GM21423 (cell line): ENCODE measurements at regions not wholly inside any gene's neighbourhood (a gene's known extent, or its start where the extent isn't known, plus 50 kb on each side); places are given as distances from the start of the nearest gene placed in this dataset.

Source experiments
- ATAC-seq: cut with Tn5 transposase; IDR thresholded peaks from one replicate; pipeline ENCODE4 v1.9.1; 2021; ENCODE audit warnings: mild to moderate bottlenecking, moderate library complexity; ENCODE audit not compliant: unreplicated experiment

DNA sequence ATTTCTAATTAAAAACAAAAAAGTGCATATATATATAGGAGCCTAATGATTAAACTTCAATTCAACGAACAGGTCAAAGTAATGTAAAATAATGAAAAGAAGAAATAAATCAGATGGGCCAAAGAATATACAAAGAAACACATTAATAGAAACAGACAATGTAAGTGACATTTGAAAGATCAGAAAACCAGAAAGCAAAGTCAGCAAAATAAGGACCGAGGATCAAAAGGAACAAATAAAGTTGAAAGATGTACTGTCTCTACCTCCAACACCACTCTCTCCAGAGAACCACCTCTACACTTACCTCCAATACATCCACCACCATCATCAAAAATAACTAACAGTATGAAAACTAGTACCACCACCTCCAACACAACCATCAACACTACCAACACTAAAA is 1226.3 kb upstream of the NCAM2 start:
- ATAC-seq: no peak

DNA sequence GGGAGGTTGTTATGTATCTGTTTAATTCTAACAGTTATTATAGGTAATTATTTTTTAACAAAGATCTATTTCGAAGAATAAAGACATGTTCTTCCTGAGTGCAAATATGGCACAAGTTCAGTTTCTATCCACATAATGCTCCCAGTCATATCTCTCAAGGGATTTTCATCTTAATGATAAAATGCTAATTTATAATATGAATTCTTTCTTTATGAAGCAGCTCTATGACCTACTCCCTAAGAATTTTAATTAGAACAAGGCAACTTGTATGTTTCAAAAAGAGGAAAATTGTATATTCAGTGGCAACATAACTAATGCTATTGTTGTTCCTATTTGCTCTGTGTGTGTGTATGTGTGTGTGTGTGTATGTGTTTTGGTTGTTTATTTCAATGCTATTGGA is 1222.1 kb upstream of the NCAM2 start:
- no peak for ATAC-seq

DNA sequence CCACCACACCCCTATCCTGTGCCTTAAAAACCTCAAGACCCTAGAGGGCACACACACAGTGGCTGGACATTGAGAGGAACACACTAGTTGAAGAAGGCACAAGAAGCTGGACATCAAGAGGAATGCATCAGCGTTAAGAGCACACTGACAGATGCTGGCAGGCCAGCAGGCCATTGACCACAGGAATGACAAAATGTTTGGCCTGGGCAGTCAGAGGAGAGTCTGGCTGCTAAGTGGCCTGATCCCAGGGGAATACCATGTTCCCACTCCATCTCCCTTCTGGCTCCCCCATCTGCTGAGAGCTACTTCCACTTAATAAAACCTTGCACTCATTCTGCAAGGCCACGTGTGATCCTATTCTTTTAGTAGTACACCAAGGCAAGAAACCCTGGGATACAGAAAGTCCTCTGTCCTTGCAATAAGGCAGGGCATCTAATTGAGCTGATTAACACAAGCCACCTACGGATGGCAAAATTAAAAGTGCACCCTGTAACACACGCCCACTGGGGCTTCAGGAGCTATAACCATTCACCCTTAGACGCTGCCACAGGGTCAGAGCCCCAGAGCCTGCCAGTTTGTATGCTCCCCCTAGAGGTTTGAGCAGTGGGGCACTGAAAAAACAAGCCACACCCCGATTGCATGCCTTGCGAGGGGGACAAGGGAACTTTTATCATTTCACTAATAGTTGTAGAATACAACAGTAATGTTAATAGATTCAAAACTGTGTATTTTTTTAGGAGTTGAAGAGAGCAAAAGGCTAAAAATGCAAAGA is 1216.1 kb upstream of the NCAM2 start:
- ATAC-seq: no peak

DNA sequence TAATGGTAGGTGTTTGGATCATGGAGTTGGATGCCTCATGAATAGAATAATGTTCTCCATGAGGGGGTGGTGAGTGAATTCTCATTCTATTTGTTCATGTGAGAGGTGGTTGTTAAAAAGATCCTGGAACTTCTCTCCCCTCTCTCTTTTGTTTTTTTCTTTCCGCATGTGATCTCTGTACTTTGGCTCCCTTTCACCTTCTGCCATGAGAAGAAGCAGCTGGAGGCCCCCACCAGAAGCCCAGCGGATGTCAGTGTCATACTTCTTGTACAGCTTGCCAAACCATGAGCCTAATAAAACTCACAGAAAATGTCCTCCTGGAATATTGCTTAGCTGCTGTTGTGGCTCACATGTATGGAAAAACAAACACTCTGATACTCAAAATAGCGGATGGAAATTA is 1212.3 kb upstream of the NCAM2 start:
- ATAC-seq: no peak

DNA sequence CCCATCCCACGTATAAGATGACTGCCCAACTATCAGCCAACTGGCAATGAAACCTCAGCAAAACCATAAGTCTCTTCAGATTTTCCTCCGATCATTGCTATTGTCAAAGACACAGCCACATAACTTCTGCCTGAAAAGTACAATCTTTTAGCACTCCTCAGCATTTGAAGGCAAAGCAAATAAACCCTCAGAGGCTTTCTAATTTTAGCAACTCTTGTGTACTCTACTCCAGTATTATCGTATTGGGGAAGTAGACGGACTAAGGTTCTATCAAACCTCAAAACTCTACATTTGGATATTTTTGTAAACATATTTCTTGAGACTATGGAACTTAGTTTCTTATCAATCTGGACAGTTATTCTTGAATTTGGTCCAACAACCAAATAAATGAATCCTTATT is 1206.2 kb upstream of the NCAM2 start:
- ATAC-seq: no peak

DNA sequence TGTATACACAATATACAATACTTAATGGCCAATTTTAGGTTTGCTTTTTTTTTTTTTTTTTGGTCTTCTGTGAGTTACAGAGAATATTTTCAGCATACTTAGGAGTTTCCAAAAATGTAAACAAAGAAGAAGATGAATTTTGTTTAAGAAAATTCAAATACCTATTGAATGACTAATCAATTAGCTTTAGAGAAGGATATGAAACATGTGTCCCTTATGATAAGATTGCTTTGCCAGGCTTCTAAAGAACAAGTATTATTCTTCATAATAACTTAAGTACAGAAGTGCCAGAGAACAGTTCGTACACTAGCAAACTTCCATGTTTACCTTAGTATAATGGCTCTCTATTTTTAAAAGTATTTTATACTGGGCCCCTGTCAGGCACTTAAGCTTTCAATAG is 1191.0 kb upstream of the NCAM2 start:
- no peak for ATAC-seq

DNA sequence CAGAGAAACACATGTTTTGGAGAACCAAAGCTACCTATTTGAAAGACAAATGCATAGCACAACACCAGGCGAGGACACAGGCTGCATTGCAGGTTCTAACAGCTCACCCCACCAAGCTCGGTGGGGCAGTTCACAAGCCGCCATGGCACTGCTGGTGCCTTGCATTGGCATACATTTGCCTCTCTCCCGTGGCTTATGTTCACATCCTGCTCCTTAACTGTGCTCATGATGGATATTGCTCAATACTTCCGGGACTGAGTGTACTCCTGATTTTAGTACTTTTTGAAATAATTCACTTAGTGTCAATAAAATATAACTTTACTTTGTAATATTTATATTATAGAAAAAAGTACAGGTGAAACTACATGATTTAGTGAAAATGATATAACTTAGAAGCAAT is 1187.4 kb upstream of the NCAM2 start:
- no peak for ATAC-seq

DNA sequence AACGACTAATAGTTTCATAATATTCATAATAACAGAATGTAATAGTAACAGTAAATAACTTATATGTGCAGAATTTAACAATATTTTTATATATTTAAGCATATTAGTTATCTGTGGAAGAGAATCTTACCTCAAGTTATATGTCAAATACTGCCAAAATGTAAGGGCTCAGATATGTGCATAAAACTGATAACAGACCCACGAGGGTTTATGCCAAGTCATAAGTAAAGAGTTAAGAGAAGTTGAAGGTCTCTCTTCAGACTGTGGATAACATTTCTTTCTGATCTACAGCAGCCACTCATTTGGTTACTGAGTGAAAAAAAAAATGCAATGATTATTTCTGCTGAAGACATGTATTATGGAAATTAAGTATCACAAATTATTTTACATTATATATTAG is 1167.8 kb upstream of the NCAM2 start:
- ATAC-seq: no peak

DNA sequence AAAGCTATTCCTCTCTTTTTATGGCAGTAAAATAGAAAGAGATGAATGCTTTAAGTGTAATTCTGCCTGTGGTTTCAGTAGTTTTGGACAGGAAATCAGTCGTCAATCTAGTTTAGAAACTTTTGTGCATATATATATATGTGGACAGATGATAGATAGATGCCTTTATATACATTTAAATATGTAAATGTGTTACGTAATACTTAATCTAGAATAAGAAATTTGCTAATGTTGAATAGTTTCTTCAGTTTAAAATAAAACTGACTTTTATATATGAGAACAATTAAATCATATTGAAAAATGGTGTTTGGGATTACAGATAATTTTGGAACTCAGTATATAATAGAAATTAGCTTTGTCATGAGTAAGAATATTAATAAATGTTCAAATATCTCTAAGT is 1165.7 kb upstream of the NCAM2 start:
- ATAC-seq: no peak

DNA sequence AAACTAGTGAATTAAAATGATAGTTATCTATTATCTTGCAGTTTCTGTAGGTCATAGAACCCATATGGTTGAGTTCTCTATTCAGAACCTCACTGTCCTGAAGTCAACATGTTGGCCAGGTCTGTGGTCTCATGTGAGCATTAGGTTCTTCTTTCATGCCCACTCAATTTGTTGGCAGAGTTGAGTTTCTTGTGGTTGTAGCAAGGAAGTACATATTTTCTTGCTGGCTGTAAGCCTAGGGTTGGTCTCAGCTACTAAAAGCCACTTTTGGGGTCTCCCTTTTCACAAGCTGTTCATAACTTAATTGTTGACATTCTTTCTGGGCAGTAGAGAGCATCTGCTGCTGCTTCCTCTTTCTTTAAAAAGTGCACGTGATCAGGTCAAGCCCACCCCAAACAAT is 1165.1 kb upstream of the NCAM2 start:
- ATAC-seq: no peak

DNA sequence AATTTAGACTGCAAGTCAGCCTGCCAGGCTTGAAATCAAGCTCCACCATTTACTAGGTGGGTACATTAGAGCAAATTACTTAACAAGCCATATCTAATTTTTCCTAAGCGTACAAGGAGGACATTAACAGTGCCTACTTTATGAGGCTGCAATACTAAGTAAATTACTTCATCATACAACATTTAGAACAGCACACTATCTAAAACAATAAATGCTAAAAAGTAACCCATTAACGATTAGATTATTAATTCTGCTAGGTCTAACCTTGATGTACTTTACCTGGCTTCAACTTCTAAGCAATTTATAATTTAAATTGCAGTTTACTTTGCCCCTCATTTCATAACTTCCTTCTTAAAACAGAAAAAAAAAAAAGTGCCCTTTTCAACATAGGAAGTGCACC is 1155.6 kb upstream of the NCAM2 start:
- no peak for ATAC-seq

DNA sequence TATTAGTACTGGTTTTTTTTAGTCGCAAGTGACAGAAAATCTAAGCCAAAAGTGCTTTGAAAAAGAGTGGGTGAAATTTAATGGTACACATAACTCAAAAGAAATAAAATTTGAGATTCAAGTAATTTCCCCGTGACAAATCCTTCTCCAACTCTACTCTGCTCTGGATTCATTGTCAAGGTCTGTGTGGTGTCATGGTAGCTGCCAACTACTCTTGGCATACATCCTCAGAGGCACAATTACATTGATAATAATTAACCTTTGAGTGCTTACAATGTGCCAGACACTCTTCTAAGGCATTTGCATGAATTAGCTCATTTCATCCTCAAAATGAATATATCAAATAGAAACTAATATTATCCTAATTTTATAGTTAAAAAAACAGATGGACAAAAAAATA is 1153.9 kb upstream of the NCAM2 start:
- ATAC-seq: no peak

DNA sequence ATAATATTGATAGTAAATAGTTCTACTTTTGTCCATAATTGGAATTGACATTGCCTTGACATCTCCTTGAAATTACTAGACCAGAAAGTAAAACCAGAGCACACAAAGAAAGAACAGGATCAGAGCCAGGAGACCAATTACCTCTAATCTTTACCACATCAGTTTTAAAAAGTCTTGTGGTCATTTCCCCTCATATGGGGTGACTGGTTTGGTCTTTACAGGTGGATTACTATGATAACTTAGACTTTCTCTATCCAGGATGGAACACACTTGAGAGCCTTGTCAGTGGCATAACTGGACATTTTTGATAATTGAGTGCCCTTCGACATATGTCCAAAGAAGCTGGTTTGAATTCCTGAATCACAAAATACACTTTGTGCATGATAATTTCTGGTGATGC is 1148.1 kb upstream of the NCAM2 start:
- ATAC-seq: no peak

DNA sequence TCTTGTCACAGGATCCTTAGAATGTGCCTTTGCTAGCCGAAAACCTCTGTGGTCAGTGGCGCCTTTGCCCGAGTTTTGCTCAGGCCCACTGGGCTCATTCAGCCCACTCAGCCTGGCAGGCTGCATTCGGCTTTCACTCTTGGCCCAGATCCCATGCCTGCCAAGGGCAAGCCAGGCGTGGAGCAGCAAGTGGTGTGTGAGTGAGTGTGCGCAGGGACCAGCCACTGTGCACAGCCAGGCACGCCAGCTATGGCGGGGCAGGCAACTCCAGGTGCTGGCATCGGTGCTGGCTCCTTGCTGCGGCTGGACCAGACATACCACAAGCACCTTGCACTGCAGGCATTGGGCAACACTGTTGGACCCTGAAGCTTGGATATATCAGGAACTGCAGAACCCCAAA is 1145.1 kb upstream of the NCAM2 start:
- ATAC-seq: no peak

DNA sequence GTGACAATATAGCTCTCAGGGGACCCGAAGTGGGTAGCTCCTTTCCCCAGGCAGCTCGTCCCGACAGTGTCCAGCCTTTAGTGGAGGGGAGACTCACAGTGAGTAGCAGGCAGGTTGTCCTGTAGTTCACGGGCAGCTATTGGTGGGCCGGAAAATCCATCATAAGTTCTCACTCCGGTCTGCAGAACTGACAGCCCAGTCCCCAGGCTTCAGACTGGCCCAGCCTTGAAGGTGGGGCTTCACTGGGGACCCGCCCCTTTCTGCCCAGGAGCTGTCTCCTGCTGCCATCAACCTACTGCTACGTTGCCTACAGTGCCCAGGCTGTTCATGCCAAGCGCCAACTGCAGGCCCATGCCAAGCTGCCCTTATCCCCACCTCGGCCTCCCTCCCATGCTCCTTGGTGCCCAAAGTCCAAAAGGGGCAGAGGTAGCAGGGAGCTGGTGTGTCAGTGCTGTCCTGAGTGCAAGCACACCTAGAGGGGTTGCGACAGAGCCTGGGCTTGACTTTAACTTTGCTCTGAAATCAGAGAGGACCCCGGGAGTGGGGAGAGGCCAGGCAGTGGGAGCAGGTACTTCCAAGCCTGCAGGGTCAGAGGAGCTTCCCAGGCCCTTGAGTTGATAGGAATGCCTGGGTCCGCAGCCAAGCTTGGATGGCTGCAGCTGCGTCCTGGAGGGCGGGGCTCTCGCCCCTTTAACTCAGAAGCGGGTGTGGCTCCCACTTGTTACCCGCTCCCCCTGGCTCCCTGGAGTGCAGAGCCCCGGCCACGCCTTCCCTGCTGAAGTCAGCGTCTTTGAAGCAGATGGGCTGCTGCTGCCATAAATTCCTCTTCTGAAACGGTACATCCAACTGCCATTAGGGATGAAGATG is 1144.3 kb upstream of the NCAM2 start:
- no peak for ATAC-seq

DNA sequence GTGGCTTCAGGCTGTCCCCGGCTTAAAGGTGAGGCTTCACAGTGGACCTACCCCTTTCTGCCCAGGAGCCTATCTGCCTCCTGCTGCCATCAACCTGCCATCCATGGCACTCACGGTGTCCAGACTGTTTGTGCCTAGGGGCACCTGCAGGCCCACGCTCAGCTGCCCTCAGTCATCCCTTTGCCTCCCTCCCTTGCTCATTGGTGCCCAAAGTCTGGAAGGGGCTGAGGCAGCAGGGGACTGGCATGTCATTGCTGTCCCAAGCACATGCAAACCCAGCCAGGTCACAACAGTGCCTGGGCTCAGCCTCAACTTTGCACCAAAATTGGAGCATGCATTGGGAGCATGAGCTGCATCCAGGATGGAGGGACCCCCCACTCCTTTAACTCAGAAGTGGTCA is 1142.7 kb upstream of the NCAM2 start:
- ATAC-seq: no peak

DNA sequence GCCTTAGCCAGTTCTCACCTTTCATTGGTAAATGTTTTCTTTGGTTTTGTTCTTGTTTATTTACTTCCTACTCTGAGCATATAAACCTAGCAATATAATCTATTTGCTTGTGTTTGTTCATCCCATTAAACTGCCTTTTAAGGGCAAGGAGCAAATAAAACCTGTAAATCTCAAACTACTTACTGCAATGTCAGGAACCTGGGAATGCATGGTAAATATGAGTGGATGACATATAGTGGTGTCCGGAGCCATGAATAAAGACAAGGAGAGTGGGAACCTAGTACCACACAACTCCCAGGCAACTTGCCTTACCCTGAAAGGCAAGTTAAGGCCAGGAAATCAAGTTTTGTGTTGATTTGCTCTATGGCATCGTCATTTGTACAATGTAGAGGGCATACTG is 1133.7 kb upstream of the NCAM2 start:
- ATAC-seq: no peak

DNA sequence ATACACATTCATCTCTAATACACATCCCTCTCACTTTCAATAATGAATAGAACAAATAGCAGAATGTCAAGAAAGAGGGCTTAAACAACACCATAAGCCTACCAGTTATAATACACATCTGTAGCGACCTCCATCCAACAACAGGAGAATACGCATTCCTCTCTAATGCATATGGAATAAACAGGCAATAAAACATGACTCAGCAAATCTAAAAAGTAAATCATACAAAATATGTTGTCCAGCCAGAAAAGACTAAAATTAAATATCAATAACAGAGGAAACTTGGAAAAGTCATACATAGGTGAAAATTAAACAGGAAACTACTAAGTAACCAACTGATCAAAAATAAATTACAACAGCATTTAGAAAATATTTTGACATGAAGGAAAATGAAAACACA is 1127.5 kb upstream of the NCAM2 start:
- ATAC-seq: no peak

DNA sequence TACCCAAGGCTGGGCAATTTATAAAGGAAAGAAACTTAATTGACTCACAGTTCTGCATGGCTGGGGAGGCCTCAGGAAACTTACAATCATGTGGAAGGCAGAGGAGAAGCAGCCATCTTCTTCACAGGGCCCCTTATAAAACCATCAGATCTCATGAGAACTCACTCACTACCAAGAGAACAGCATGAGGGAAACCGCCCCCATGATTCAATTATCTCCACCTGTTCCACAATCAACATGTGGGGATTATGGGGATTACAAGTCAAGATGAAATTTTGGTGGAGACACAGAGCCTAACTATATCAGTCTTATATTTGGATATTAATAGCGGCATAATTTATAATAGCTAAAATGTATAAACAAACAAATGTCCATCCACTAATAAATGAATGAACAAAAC is 1123.7 kb upstream of the NCAM2 start:
- no peak for ATAC-seq

DNA sequence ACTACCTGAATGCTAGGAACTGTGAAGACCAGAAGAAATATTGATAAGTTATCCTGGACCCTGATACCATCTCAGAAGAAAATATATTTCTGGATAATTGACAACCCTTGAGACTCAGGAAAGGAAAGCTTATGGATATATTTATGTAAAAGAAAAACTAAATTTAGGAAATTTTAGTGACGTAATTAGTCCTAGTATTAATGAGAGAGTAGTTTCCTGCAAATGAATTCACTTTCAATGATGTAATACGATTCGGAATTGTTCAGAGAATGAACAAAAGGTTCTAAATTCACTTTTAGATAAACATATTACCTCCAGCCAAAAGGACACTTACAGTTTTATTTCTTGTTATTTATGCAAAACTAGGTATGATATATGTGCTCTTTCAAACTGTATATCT is 1120.1 kb upstream of the NCAM2 start:
- no peak for ATAC-seq

DNA sequence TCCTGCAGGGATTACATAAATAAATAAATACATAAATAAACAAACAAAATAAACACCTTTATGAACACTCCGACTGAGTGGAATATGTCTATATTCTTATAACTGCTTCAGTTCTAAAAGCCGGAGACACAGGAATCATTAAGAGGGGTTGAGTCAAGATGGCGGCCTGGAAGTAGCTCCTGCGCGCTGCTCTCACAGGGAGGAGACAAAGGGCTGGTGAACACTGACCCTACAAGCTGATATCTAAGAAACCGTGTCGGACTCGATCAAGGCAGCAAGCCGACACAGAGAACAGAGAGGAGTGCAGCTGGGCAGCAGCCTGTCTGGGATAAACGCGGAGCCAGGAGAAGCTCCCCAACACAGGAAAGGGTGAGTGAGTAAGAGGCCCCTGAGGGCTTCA is 1098.6 kb upstream of the NCAM2 start:
- no peak for ATAC-seq

DNA sequence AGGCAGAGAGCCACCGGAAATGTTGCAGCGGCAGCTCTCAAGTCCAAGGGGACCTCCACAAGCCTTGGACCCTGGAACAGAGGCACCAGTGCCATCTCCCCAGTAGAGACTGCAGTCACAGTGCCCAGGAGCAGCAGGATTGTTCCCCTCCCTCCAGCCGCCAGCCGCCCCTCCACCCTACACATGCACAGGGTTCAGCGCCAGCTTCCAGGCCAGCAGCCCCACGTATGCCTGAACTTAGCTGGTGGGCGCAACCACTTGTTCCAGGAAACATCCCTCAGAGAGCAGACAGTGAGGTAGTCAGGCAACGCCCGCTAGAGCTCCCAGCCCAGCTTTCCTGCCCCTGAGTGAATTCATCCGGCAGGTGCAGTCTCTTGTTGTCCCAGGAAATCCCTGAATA is 1098.1 kb upstream of the NCAM2 start:
- ATAC-seq: no peak
